Thyroid gland (tissue), 4 donors: ENCODE measurements at regions not wholly inside any gene's neighbourhood (a gene's known extent, or its start where the extent isn't known, plus 50 kb on each side); places are given as distances from the start of the nearest gene placed in this dataset.

ENCODE experiments used
- DNase-seq, 2 donors: peaks; one replicate each; pipeline ENCODE4 v3.0.0-alpha.2; 2019
- H3K27ac ChIP-seq, 3 donors: fragments of 200-600 bp; sonication (generic); 1 replicate in 2 of 3; 2 replicates in 1 of 3; pipeline ENCODE4 v1.5.1; 2016 to 2019; ENCODE audit warnings: mild to moderate bottlenecking in 1 of 3, moderate library complexity in 1 of 3
- H3K27me3 ChIP-seq: fragments of 200-600 bp; sonication (generic); one replicate; pipeline ENCODE4 v1.5.1; 2019
- H3K36me3 ChIP-seq, 2 donors: fragments of 200-600 bp; sonication (generic); one replicate each; pipeline ENCODE4 v1.5.1; 2016 to 2019
- H3K4me1 ChIP-seq, 2 donors: fragments of 200-600 bp; sonication (generic); one replicate each; pipeline ENCODE4 v1.5.1; 2017 to 2019
- H3K4me3 ChIP-seq, 3 donors: fragments of 200-600 bp; sonication (generic); replicated peaks in 1 of 3; 1 replicate in 2 of 3; 2 replicates in 1 of 3; pipeline ENCODE4 v1.5.1; 2016; ENCODE audit warnings: mild to moderate bottlenecking in 1 of 3
- H3K9me3 ChIP-seq: fragments of 200-600 bp; sonication (generic); one replicate; pipeline ENCODE4 v1.5.1; 2017
- POLR2A ChIP-seq, 2 donors: fragments of 450-650 bp; IDR thresholded peaks; one replicate each; pipeline ENCODE4 v1.6.1; 2017; ENCODE audit warnings: antibody characterized with exemption in 2 of 2, mild to moderate bottlenecking in 2 of 2, moderate library complexity in 1 of 2
- WGBS, 2 donors: methylation state at CpG; one replicate each; pipeline ENCODE4 v1.1.5; 2017; 5-methylcytosine and 5-hydroxymethylcytosine counted together
- intact Hi-C: fragments of 100-400 bp; cut with DNase I; formaldehyde crosslinking; loops from one replicate; pipeline ENCODE4 v1.15.1; 2023
- TF ChIP-seq, protein P1 (sequence below), 6 experiments: fragments of 200-600 bp in 3 of 6; fragments of 450-650 bp in 3 of 6; sonication (generic) in 3 of 6; IDR thresholded peaks; one replicate each; pipeline ENCODE4 v1.5.1; 2016 to 2019; ENCODE audit warnings: antibody characterized with exemption in 6 of 6, mild to moderate bottlenecking in 2 of 6, inconsistent platforms in 1 of 6, moderate library complexity in 1 of 6

DNA sequence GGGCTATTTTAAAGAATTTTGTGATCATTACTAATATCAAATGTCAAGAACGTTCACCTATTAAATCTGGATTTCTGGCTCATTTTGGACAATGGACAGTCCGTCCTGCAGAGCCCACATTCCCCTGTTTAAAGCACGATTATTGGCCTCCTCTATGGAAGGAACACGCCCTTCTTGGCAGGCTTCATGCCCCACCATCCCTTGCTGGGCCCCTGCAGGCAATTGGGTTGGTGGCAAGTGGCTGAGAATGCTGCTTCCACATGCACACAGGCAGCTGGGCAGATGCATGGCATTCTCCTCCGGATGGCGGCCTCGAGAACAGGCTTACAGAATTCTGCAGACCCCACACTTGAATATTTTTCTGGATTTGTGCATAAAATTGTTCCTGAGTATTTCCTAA is 305.8 kb upstream of the MKI67 start:
- intact Hi-C loops: no loop called here
- 71 to 72% methylated on average over 7 of the region's 7 CpGs for WGBS, 2 donors
- TF ChIP-seq POLR2A (IDR thresholded peaks at IDR 0.05): no peak
- TF ChIP-seq, protein P1, sequence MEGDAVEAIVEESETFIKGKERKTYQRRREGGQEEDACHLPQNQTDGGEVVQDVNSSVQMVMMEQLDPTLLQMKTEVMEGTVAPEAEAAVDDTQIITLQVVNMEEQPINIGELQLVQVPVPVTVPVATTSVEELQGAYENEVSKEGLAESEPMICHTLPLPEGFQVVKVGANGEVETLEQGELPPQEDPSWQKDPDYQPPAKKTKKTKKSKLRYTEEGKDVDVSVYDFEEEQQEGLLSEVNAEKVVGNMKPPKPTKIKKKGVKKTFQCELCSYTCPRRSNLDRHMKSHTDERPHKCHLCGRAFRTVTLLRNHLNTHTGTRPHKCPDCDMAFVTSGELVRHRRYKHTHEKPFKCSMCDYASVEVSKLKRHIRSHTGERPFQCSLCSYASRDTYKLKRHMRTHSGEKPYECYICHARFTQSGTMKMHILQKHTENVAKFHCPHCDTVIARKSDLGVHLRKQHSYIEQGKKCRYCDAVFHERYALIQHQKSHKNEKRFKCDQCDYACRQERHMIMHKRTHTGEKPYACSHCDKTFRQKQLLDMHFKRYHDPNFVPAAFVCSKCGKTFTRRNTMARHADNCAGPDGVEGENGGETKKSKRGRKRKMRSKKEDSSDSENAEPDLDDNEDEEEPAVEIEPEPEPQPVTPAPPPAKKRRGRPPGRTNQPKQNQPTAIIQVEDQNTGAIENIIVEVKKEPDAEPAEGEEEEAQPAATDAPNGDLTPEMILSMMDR (IDR thresholded peaks at IDR 0.05): no peak
- Histone ChIP-seq H3K36me3 (no peaks in the 10 kb centered on the region), H3K4me3 (no peak overlapping the region), H3K27ac (no peak overlapping the region), H3K27me3 (no peaks in the 10 kb centered on the region), H3K9me3 (no peaks in the 10 kb centered on the region), H3K4me1 (no peaks in the 10 kb centered on the region)
- no peak for DNase-seq

DNA sequence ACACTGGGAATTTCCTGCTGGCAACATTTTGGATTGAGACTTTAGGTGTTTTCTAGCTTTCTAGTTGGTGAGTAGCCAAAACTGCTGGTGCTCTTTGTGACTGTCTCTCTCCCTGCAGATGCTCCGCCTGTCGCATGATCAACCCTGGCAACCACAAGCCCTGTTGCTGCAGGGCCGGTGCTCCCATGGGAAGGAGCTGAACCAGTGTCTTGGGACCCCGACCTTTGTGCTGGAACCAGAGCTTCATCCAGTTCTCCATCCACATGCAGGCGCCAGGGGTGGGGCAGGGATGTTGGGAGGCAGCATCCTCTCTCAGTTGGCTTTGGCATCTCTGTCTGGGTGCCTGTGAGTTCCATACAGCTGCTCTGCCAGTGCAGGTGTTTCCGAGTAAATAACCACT is 306.2 kb upstream of the MKI67 start:
- H3K36me3 ChIP-seq: no peaks in the 10 kb centered on the region
- H3K9me3 ChIP-seq: no peaks in the 10 kb centered on the region
- DNase-seq: no peak
- H3K27me3 ChIP-seq: no peaks in the 10 kb centered on the region
- WGBS, 2 donors: 79 to 90% methylated on average over 5 to 6 of the region's 6 CpGs
- no peaks in the 10 kb centered on the region for H3K4me1 ChIP-seq
- no peak overlapping the region for H3K4me3 ChIP-seq
- H3K27ac ChIP-seq: no peak overlapping the region
- intact Hi-C loops: no loop called here
- TF ChIP-seq, protein P1 (IDR thresholded peaks at IDR 0.05): no peak
- no peak for TF ChIP-seq POLR2A (IDR thresholded peaks at IDR 0.05)

DNA sequence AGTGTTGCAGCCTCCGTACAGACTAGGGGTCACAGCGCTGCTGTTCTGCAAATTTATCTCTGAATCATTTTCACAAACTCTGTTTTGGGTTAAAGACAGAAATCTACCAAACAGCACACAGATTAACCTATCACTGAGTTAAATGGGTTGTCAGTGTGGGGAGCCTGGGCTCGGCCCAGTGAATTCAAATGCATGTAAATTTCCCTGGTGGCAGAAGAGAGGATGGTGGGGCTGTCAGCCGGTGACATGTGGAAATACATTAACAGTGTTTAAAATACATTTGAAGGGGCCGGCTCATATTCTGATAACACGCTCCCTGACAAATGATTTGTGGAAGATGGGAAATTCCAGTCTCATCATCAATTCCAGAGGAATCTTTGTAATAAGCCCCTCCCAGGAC is 309.6 kb upstream of the MKI67 start:
- Histone ChIP-seq H3K27ac (no peak overlapping the region), H3K36me3 (no peaks in the 10 kb centered on the region), H3K9me3 (no peaks in the 10 kb centered on the region), H3K27me3 (no peaks in the 10 kb centered on the region), H3K4me1 (no peaks in the 10 kb centered on the region), H3K4me3 (no peak overlapping the region)
- intact Hi-C loops: no loop called here
- WGBS, 2 donors: 66 to 84% methylated on average over 6 of the region's 6 CpGs
- DNase-seq: no peak
- TF ChIP-seq, protein P1 (IDR thresholded peaks at IDR 0.05): no peak
- no peak for TF ChIP-seq POLR2A (IDR thresholded peaks at IDR 0.05)

DNA sequence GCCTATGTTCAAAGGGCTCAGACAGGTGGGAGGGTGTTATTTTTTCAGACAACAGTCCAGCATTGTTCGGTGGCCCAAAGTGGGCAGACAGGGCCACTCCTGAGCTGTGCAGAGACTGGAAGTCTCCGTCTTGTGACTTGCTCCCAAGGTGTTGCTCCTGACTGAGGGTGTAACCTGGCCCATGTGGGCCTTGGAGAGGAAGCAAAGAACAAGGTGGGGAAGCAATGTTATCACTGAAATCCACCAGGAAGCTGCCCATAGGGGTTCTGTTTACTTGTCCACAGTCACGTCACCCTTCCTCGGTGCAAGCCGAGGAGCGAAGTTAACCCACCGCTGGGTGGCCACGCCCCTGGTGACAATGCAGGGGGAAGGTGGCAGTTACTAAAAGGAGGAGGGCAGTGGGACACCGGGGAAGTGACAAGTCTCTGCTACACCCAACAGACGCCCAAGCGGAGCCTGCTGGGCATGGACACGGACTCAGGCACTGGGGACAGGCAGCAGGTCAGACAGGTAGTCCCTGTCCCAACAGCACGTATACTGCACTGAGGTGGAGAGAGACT is 311.6 kb upstream of the MKI67 start:
- no peak for DNase-seq
- Histone ChIP-seq H3K36me3 (no peaks in the 10 kb centered on the region), H3K4me3 (no peak overlapping the region), H3K27me3 (no peaks in the 10 kb centered on the region), H3K9me3 (no peaks in the 10 kb centered on the region), H3K27ac (no peak overlapping the region), H3K4me1 (no peaks in the 10 kb centered on the region)
- 71 to 87% methylated on average over 13 of the region's 13 CpGs for WGBS, 2 donors
- intact Hi-C loops: no loop called here
- no peak for TF ChIP-seq POLR2A (IDR thresholded peaks at IDR 0.05)
- TF ChIP-seq, protein P1 (IDR thresholded peaks at IDR 0.05): no peak

DNA sequence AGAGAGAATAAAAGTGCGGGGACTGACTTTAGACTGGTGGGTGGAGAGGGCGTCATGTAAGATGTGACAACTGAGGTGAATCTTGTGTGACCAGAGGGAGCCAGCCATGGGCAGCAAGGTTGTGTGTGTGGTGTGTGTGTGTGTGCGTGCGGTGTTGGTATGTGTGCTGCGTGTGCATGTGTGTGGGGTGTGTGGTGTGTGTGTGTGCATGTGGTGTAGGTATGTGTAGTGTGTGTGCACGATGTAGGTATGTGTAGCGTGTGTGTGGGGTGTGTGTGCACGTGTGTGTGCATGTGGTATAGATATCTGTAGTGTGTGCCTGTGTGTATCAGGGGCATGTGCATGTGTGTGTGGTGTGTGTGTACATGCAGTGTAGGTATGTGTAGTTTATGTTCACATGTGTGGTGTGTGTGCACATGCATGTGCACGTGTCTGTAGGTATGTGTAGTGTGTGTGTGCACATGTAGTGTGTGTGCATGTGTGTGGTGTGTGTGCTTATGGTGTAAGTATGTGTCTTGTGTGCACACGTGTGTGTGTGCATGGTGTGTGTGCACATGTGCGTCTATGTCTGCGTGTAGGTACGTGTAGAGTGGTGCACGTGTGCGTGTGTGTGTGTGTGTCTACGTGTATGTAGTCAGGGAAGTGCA is 312.3 kb upstream of the MKI67 start:
- Histone ChIP-seq H3K36me3 (no peaks in the 10 kb centered on the region), H3K27me3 (no peaks in the 10 kb centered on the region), H3K4me1 (no peaks in the 10 kb centered on the region), H3K27ac (no peak overlapping the region), H3K4me3 (no peak overlapping the region), H3K9me3 (no peaks in the 10 kb centered on the region)
- intact Hi-C loops: no loop called here
- 92 to 94% methylated on average over 16 of the region's 16 CpGs for WGBS, 2 donors
- TF ChIP-seq POLR2A (IDR thresholded peaks at IDR 0.05): no peak
- TF ChIP-seq, protein P1 (IDR thresholded peaks at IDR 0.05): no peak
- no peak for DNase-seq
